ENCODE measurements at regions not wholly inside any gene's neighbourhood (a gene's known extent, or its start where the extent isn't known, plus 50 kb on each side); places are given as distances from the start of the nearest gene placed in this dataset.

- Histone ChIP-seq H3K27me3 (no peaks in the 10 kb centered on the region), H3K4me1 (no peaks in the 10 kb centered on the region; the same call in 1 of the 2 replicates), H3K36me3 (no peaks in the 10 kb centered on the region), H3K9me3 (no peaks in the 10 kb centered on the region), H3K4me3 (ENCODE audit: low read depth, low read length) (no peak overlapping the region)
- no peak for TF ChIP-seq CTCF (IDR thresholded peaks at IDR 0.05; ENCODE audit: low read depth, low read length)
- no peak for DNase-seq
Observed at GRCh38 chr6:80976336-80976735, 776.1 kb downstream of the TENT5A start.

GRCh38 chr6:80974579-80974978 is 777.9 kb downstream of the TENT5A start:
- H3K36me3 ChIP-seq: no peaks in the 10 kb centered on the region
- H3K9me3 ChIP-seq: no peaks in the 10 kb centered on the region
- H3K4me3 ChIP-seq (ENCODE audit: low read depth, low read length): no peak overlapping the region
- no peak for DNase-seq
- H3K4me1 ChIP-seq: peaks cover 2% of the 10 kb centered on the region
- TF ChIP-seq CTCF (IDR thresholded peaks at IDR 0.05; ENCODE audit: low read depth, low read length): no peak
- H3K27me3 ChIP-seq: no peaks in the 10 kb centered on the region

GRCh38 chr6:80969439-80969838 is 783.0 kb downstream of the TENT5A start:
- peaks cover 6% of the 10 kb centered on the region for H3K4me1 ChIP-seq
- no peaks in the 10 kb centered on the region for H3K9me3 ChIP-seq
- no peaks in the 10 kb centered on the region for H3K36me3 ChIP-seq
- H3K27me3 ChIP-seq: no peaks in the 10 kb centered on the region
- DNase-seq: no peak
- H3K4me3 ChIP-seq (ENCODE audit: low read depth, low read length): no peak overlapping the region
- no peak for TF ChIP-seq CTCF (IDR thresholded peaks at IDR 0.05; ENCODE audit: low read depth, low read length)

GRCh38 chr6:80967609-80968008 is 784.9 kb downstream of the TENT5A start:
- no peak for TF ChIP-seq CTCF (IDR thresholded peaks at IDR 0.05; ENCODE audit: low read depth, low read length)

DNA sequence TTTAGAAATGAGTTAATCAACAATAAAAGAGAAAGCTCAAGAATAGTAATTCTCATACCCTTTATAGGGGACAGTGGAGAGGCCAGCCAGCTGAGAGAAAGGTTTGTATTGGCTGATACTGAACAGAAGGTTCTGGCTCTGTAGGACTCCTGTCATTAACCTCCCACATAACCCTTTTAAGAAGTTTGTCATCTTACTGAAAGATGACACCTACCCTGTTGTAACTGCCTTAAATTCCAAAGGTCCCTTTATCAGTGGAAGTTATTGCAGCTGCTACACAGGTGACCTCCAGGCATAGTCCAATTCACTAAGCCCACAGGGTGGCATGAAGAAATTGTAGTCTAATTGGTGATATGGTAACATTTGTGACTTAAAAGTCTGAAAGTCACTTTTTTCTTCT is 790.1 kb downstream of the TENT5A start:
- Histone ChIP-seq H3K4me1 (no peaks in the 10 kb centered on the region), H3K9me3 (no peaks in the 10 kb centered on the region), H3K27me3 (no peaks in the 10 kb centered on the region), H3K36me3 (no peaks in the 10 kb centered on the region), H3K4me3 (ENCODE audit: low read depth, low read length) (no peak overlapping the region)
- DNase-seq: no peak
- no peak for TF ChIP-seq CTCF (IDR thresholded peaks at IDR 0.05; ENCODE audit: low read depth, low read length)

More at GRCh38 chr6:80967609-80968008, 784.9 kb downstream of the TENT5A start:
- no peaks in the 10 kb centered on the region for H3K9me3 ChIP-seq
- H3K27me3 ChIP-seq: no peaks in the 10 kb centered on the region
- no peak overlapping the region for H3K4me3 ChIP-seq (ENCODE audit: low read depth, low read length)
- no peak for DNase-seq
- peaks cover 6% of the 10 kb centered on the region for H3K4me1 ChIP-seq
- no peaks in the 10 kb centered on the region for H3K36me3 ChIP-seq

GRCh38 chr6:80961166-80961565 is 791.3 kb downstream of the TENT5A start:
- no peak for TF ChIP-seq CTCF (IDR thresholded peaks at IDR 0.05; ENCODE audit: low read depth, low read length)
- H3K4me1 ChIP-seq: no peaks in the 10 kb centered on the region
- DNase-seq: no peak
- H3K4me3 ChIP-seq (ENCODE audit: low read depth, low read length): no peak overlapping the region
- H3K36me3 ChIP-seq: no peaks in the 10 kb centered on the region
- H3K27me3 ChIP-seq: no peaks in the 10 kb centered on the region
- no peaks in the 10 kb centered on the region for H3K9me3 ChIP-seq
